ENCODE measurements at regions not wholly inside any gene's neighbourhood (a gene's known extent, or its start where the extent isn't known, plus 50 kb on each side); places are given as distances from the start of the nearest gene placed in this dataset.

GRCh38 chrX:39874202-39874816, 223.4 kb downstream of the BCOR start:
- DNase-seq (ENCODE audit: low spot score): no peak
- Histone ChIP-seq H3K4me3 (no peak overlapping the region), H3K27ac (no peak overlapping the region)
- no peak for TF ChIP-seq CTCF (IDR thresholded peaks at IDR 0.05)

GRCh38 chrX:39875834-39876628, 221.7 kb downstream of the BCOR start:
- no peak for TF ChIP-seq CTCF (IDR thresholded peaks at IDR 0.05)
- no peak for DNase-seq (ENCODE audit: low spot score)
- Histone ChIP-seq H3K4me3 (no peak overlapping the region), H3K27ac (no peak overlapping the region)

- TF ChIP-seq CTCF (IDR thresholded peaks at IDR 0.05): no peak
- Histone ChIP-seq H3K4me3 (no peak overlapping the region), H3K27ac (no peak overlapping the region)
- no peak for DNase-seq (ENCODE audit: low spot score)
Observed at GRCh38 chrX:39877905-39878304, 219.9 kb downstream of the BCOR start.

GRCh38 chrX:39883666-39884065, 214.1 kb downstream of the BCOR start:
- no peak for DNase-seq (ENCODE audit: low spot score)
- Histone ChIP-seq H3K27ac (no peak overlapping the region), H3K4me3 (no peak overlapping the region)
- TF ChIP-seq CTCF (IDR thresholded peaks at IDR 0.05): no peak

GRCh38 chrX:39886282-39886681, 211.5 kb downstream of the BCOR start:
- no peak for TF ChIP-seq CTCF (IDR thresholded peaks at IDR 0.05)
- DNase-seq (ENCODE audit: low spot score): no peak
- no peak overlapping the region for H3K4me3 ChIP-seq
- no peak overlapping the region for H3K27ac ChIP-seq

- TF ChIP-seq CTCF (IDR thresholded peaks at IDR 0.05): no peak
- Histone ChIP-seq H3K4me3 (no peak overlapping the region), H3K27ac (no peak overlapping the region)
- no peak for DNase-seq (ENCODE audit: low spot score)
Observed at GRCh38 chrX:39888730-39889129, 209.0 kb downstream of the BCOR start.

- no peak overlapping the region for H3K27ac ChIP-seq
- TF ChIP-seq CTCF (IDR thresholded peaks at IDR 0.05): no peak
- no peak for DNase-seq (ENCODE audit: low spot score)
- no peak overlapping the region for H3K4me3 ChIP-seq
Observed at GRCh38 chrX:39889704-39890103, 208.1 kb downstream of the BCOR start.

Measured in coronary artery (tissue), 2 donors.